Glutamatergic neuron (in vitro differentiated cells): ENCODE measurements at regions not wholly inside any gene's neighbourhood (a gene's known extent, or its start where the extent isn't known, plus 50 kb on each side); places are given as distances from the start of the nearest gene placed in this dataset.
"Not testable (repeated sequence)": the region's sequence is repeated elsewhere in the genome, so short reads cannot be mapped to it uniquely, and the experiment has no call there.

Experiments used
- DNase-seq: peaks from one replicate; pipeline ENCODE4 v3.0.0; 2022
- H3K27ac Mint-ChIP-seq: one replicate; pipeline ENCODE4 v1.8.0; 2020; ENCODE audit warnings: mild to moderate bottlenecking, mixed read lengths, inconsistent platforms; ENCODE audit not compliant: unreplicated experiment
- H3K27me3 Mint-ChIP-seq: one replicate; pipeline ENCODE4 v1.8.0; 2020; ENCODE audit warnings: mild to moderate bottlenecking, moderate library complexity, mixed read lengths, inconsistent platforms; ENCODE audit not compliant: unreplicated experiment
- H3K36me3 Mint-ChIP-seq: one replicate; pipeline ENCODE4 v1.8.0; 2020; ENCODE audit warnings: mild to moderate bottlenecking, mixed read lengths, inconsistent platforms; ENCODE audit not compliant: unreplicated experiment
- H3K4me1 Mint-ChIP-seq: one replicate; pipeline ENCODE4 v1.8.0; 2020; ENCODE audit warnings: mild to moderate bottlenecking, low read depth, mixed read lengths, inconsistent platforms; ENCODE audit not compliant: unreplicated experiment
- H3K4me3 Mint-ChIP-seq: one replicate; pipeline ENCODE4 v1.8.0; 2020; ENCODE audit warnings: mild to moderate bottlenecking, mixed read lengths, inconsistent platforms; ENCODE audit not compliant: unreplicated experiment
- H3K9me3 Mint-ChIP-seq: one replicate; pipeline ENCODE4 v1.8.0; 2020; ENCODE audit warnings: mild to moderate bottlenecking, moderate library complexity, mixed read lengths, inconsistent platforms; ENCODE audit not compliant: unreplicated experiment
- CTCF ChIP-seq: fragments of 200-600 bp; sonication (generic); IDR thresholded peaks from one replicate; pipeline ENCODE4 v1.5.0; 2021; ENCODE audit not compliant: partially characterized antibody, unreplicated experiment

DNA sequence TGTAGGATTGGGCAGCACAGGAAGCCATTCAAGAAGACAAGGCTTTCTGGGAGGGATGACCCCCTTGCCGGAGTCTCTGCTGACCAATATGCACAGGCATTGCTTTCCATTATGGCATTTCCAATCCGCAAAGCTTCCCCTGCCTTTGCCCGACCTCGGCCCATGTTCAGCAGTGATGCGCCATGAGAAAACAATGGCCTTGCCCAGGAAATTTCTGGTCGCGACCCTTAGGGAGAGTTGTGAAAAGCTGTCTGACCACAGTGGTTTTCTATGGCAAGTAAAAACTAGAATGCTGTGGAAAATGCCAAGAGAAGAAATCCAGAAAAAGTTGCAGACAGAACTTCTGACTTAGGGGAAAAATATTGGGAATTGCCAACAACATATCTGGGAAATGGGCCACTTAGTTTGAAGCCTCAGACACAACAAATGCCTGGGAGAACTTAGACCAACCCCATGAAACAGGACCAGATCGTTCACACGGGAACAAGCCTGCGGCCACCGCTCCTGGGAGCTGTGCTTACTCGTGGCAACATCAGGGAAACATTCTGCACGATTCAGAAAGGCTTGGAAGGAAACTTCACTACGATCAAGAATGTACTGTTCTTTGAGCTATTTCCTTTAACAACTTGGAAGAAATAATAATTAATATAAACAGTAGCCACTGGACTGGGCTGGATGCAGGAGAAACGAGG lies 512.4 kb downstream of the TNS3 start:
- no peak for TF ChIP-seq CTCF

GRCh38 chr7:47066976-47067614 lies 514.8 kb downstream of the TNS3 start:
- peaks cover 3% of the 10 kb centered on the region for H3K27me3 Mint-ChIP-seq
- no peak for DNase-seq

More for the DNA sequence above, 512.4 kb downstream of the TNS3 start:
- H3K4me1 Mint-ChIP-seq, result peaks cover 17% of the 10 kb centered on the region
- H3K27me3 Mint-ChIP-seq, result peaks cover 3% of the 10 kb centered on the region
- no peak overlapping the region for H3K4me3 Mint-ChIP-seq
- peaks cover 6% of the 10 kb centered on the region for H3K36me3 Mint-ChIP-seq
- H3K9me3 Mint-ChIP-seq, result peaks cover 6% of the 10 kb centered on the region
- no peak overlapping the region for H3K27ac Mint-ChIP-seq
- DNase-seq, result no peak

GRCh38 chr7:47056731-47057130 lies 525.2 kb downstream of the TNS3 start:
- no peaks in the 10 kb centered on the region for H3K27me3 Mint-ChIP-seq
- peaks cover 2% of the 10 kb centered on the region for H3K9me3 Mint-ChIP-seq
- DNase-seq, result no peak
- H3K4me3 Mint-ChIP-seq, result no peak overlapping the region
- peaks cover 5% of the 10 kb centered on the region for H3K36me3 Mint-ChIP-seq
- no peaks in the 10 kb centered on the region for H3K4me1 Mint-ChIP-seq
- H3K27ac Mint-ChIP-seq, result no peak overlapping the region
- no peak for TF ChIP-seq CTCF

More at GRCh38 chr7:47066976-47067614, 514.8 kb downstream of the TNS3 start:
- Mint-ChIP-seq H3K4me3 (no peak overlapping the region), H3K36me3 (peaks cover 6% of the 10 kb centered on the region), H3K9me3 (peaks cover 3% of the 10 kb centered on the region), H3K27ac (no peak overlapping the region), H3K4me1 (peaks cover 9% of the 10 kb centered on the region)
- TF ChIP-seq CTCF, result no peak

- H3K27ac Mint-ChIP-seq, H3K4me3 Mint-ChIP-seq, DNase-seq, H3K36me3 Mint-ChIP-seq, H3K9me3 Mint-ChIP-seq, H3K27me3 Mint-ChIP-seq: not testable (repeated sequence)
- peaks cover 11% of the 10 kb centered on the region for H3K4me1 Mint-ChIP-seq
Measured at GRCh38 chr7:47052541-47053208, 529.2 kb downstream of the TNS3 start.

GRCh38 chr7:47049234-47049774 lies 532.6 kb downstream of the TNS3 start:
- peaks cover 1% of the 10 kb centered on the region for H3K27me3 Mint-ChIP-seq
- no peak for DNase-seq
- no peak overlapping the region for H3K4me3 Mint-ChIP-seq
- H3K9me3 Mint-ChIP-seq, result peaks cover 2% of the 10 kb centered on the region
- no peak overlapping the region for H3K27ac Mint-ChIP-seq
- H3K36me3 Mint-ChIP-seq, result peaks cover 5% of the 10 kb centered on the region
- no peak for TF ChIP-seq CTCF
- H3K4me1 Mint-ChIP-seq, result peaks cover 25% of the 10 kb centered on the region
